ENCODE measurements at regions not wholly inside any gene's neighbourhood (a gene's known extent, or its start where the extent isn't known, plus 50 kb on each side); places are given as distances from the start of the nearest gene placed in this dataset.

DNA sequence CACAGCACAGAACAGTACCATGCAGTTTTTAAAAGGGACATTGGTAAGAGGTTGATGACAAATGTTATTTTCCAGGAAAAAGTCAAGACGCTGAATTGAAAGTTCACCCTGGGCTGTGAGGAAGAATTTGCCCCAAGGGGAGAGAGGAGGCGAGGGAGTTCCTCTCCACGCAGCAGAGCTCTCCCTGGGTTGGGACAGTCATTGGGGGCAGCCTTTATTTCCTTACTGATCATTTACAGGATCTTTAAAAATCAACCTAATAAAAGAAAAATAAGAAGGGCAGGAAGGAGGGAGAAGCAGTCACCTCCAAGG, 49.9 kb upstream of the WNT7B start:
- WGBS, 2 donors, result 68 to 79% methylated on average over 3 of the region's 3 CpGs

DNA sequence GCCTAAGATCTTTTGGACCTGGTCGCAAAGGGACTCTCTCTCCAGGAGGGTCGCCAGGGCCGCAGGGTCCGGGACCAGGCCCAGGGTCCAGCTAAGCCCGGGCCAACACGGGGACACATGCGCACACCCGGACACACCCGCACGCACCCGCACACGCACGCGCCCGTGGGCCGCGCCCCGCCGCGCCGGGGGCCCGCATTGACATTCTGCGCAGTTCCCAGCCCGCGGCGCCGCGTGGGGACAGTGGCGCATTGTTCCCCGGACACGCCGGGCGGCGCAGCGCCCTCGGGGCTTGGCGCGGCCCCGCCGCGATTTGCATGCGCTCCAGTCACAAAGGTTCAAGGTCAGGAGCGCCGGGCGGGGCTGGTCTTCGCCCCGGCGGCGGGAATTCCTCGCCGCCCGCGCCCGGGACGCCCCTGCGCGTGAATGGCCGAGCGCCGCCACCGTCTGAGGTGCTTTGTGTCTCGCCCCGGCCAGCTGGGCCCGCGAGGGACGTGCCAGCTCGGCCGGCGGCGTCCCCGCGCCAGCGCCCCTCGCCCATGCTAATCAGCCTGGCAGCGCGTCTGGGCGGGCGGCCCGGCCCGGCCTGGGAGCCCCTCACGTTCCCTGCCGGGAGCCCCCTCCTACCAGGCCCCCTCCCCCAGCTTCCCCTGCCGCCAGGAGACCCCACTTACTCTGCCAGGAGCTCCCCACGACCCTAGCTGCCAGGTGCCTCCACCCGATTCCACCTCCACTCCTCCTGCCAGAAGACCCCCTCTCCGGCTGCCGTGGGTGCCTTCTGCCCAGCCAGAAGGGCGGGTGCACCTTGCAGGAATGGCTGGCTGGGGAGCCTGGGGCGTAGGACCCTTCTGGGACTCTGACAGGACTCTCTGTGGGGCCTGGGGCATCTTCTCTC, 50.5 kb upstream of the WNT7B start:
- H3K9me3 ChIP-seq, result no peaks in the 10 kb centered on the region
- H3K27ac ChIP-seq, result peak overlapping the region in 2 of 3 donors; percentile 64 to 65
- DNase-seq, result peak; percentile 46 to 63
- intact Hi-C loops (cut with DNase I), result no loop called here
- no peaks in the 10 kb centered on the region for H3K27me3 ChIP-seq
- 18 to 47% methylated on average over 14 to 28 of the region's 89 CpGs for whole genome bisulfite sequencing, 2 donors
- peak overlapping the region in 2 of 3 donors; percentile 23 to 42 for H3K4me3 ChIP-seq (replicated peaks in 1 of 3)
- no peaks in the 10 kb centered on the region for H3K36me3 ChIP-seq
- peaks cover 4 to 14% of the 10 kb centered on the region in 2 donors for H3K4me1 ChIP-seq
- TF ChIP-seq, protein P1, sequence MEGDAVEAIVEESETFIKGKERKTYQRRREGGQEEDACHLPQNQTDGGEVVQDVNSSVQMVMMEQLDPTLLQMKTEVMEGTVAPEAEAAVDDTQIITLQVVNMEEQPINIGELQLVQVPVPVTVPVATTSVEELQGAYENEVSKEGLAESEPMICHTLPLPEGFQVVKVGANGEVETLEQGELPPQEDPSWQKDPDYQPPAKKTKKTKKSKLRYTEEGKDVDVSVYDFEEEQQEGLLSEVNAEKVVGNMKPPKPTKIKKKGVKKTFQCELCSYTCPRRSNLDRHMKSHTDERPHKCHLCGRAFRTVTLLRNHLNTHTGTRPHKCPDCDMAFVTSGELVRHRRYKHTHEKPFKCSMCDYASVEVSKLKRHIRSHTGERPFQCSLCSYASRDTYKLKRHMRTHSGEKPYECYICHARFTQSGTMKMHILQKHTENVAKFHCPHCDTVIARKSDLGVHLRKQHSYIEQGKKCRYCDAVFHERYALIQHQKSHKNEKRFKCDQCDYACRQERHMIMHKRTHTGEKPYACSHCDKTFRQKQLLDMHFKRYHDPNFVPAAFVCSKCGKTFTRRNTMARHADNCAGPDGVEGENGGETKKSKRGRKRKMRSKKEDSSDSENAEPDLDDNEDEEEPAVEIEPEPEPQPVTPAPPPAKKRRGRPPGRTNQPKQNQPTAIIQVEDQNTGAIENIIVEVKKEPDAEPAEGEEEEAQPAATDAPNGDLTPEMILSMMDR (IDR thresholded peaks at IDR 0.05), result peak in 2 of 6 experiments; percentile 19 to 30
- peak in 1 of 2 donors; percentile 29 for TF ChIP-seq POLR2A (IDR thresholded peaks at IDR 0.05)

More for the DNA sequence above, 49.9 kb upstream of the WNT7B start:
- Histone ChIP-seq H3K27me3 (no peaks in the 10 kb centered on the region), H3K9me3 (no peaks in the 10 kb centered on the region), H3K27ac (peak overlapping the region in 2 of 3 donors; percentile 64 to 65), H3K4me3 (replicated peaks in 1 of 3) (peak overlapping the region in 1 of 3 donors; percentile 42), H3K4me1 (peaks cover 4 to 14% of the 10 kb centered on the region in 2 donors), H3K36me3 (no peaks in the 10 kb centered on the region)
- TF ChIP-seq, protein P1 (IDR thresholded peaks at IDR 0.05), result no peak
- no peak for TF ChIP-seq POLR2A (IDR thresholded peaks at IDR 0.05)
- no peak for DNase-seq
- intact Hi-C loops (cut with DNase I), result no loop called here

DNA sequence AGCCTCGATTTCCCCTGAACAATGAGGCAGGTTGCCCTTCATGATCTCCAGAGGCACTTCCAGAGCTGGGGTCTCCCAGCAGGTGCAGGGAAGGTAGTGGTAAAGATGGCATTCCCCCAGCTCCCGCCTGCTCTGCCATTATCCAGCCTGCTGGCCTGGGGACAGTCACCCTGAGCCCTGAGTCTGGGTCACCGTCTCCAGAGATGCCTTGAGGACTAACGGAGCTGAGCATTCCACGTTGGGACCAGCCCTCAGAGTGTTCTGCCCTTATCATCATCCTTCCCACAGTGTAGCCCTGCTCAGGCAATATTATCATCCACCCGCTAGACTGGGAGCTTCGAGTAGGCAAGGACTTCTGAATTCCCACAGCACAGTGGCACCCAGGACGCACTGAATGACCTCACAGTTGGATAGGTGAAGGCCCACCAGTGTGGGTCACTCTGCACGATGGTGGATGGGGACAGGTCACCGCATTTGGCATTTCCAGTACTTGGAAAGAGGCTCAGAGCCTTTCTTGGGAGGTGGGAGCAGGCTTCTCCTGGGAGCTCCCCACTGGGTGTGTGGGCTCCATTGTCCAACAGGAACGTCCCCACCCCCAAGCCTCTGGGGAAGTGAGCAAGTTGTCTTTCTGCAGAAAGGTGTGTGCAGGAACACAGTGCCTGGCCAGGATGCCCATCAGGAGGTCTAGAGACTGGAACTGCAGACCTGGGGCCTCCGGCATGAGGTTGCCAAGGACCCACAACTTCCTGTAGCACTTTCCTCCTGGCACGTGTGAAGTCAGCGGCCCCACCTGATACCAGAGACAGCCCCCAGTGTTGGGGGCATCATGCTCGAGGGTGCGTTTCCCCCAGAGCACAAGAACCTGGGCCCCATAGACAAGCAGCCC, 51.4 kb upstream of the WNT7B start:
- no peak for DNase-seq
- peaks cover 4 to 14% of the 10 kb centered on the region in 2 donors for H3K4me1 ChIP-seq
- intact Hi-C loops (cut with DNase I), result no loop called here

DNA sequence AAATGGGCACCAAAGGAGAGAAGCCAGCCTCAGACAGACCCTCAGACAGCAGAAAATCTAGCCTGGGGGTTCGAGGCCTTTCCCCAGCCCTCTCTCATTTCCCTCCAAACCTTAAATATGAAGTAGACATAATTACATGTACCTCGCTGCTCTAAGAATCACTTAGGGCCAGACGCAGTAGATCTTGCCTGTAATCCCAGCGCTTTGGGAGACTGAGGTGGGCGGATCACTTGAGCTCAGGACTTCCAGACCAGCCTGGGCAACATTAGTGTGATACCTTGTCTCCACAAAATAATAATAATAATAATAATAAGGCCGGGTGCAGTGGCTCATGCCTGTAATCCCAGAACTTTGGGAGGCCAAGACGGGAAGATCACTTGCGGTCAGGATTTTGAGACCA, 52.1 kb upstream of the WNT7B start:
- no peak overlapping the region for H3K27ac ChIP-seq
- H3K4me3 ChIP-seq (replicated peaks in 1 of 3), result no peak overlapping the region
- intact Hi-C loops (cut with DNase I), result no loop called here
- peaks cover 4 to 14% of the 10 kb centered on the region in 2 donors for H3K4me1 ChIP-seq
- no peaks in the 10 kb centered on the region for H3K36me3 ChIP-seq
- 96% methylated on average over 8 of the region's 8 CpGs for WGBS, 2 donors
- TF ChIP-seq, protein P1 (IDR thresholded peaks at IDR 0.05), result no peak
- no peak for TF ChIP-seq POLR2A (IDR thresholded peaks at IDR 0.05)
- no peaks in the 10 kb centered on the region for H3K27me3 ChIP-seq
- no peaks in the 10 kb centered on the region for H3K9me3 ChIP-seq
- no peak for DNase-seq

More for the DNA sequence above, 51.4 kb upstream of the WNT7B start:
- Histone ChIP-seq H3K4me3 (replicated peaks in 1 of 3) (no peak overlapping the region), H3K9me3 (no peaks in the 10 kb centered on the region), H3K27me3 (no peaks in the 10 kb centered on the region), H3K27ac (peak overlapping the region in 1 of 3 donors; percentile 64), H3K36me3 (no peaks in the 10 kb centered on the region)
- TF ChIP-seq POLR2A (IDR thresholded peaks at IDR 0.05), result no peak
- TF ChIP-seq, protein P1 (IDR thresholded peaks at IDR 0.05), result no peak
- WGBS, 2 donors, result 89 to 94% methylated on average over 14 to 16 of the region's 16 CpGs

All from thyroid gland (tissue), 4 donors.